SK-N-SH treated with all-trans-retinoic acid at 6 μM for 48 hours (cell line): ENCODE measurements at regions not wholly inside any gene's neighbourhood (a gene's known extent, or its start where the extent isn't known, plus 50 kb on each side); places are given as distances from the start of the nearest gene placed in this dataset.
A peak's percentile ranks its signal among the peaks of the same experiment; 100 is the strongest.

Experiments used
- ATAC-seq: fragments of 200-7000 bp; cut with Tn5 transposase; 3 replicates; pipeline ENCODE4 v1.9.1; 2020; ENCODE audit warnings: mild to moderate bottlenecking, moderate library complexity
- ARNTL ChIP-seq: fragments of 450-650 bp; formaldehyde crosslinking; IDR thresholded peaks from 2 replicates; pipeline ENCODE4 v1.5.0; 2020; ENCODE audit warnings: low read depth, mild to moderate bottlenecking, moderate library complexity, borderline replicate concordance
- BACH2 ChIP-seq: fragments of 250-450 bp; sonication (Bioruptor Pico); IDR thresholded peaks from 2 replicates; pipeline ENCODE4 v1.9.0; 2021; ENCODE audit warnings: mild to moderate bottlenecking, borderline replicate concordance
- CSDC2 ChIP-seq: fragments of 250-450 bp; sonication (Bioruptor Pico); IDR thresholded peaks from 2 replicates; pipeline ENCODE4 v1.5.0; 2020; ENCODE audit warnings: mild to moderate bottlenecking, moderate library complexity
- ESRRG ChIP-seq: fragments of 250-450 bp; sonication (Bioruptor Pico); IDR thresholded peaks from 2 replicates; pipeline ENCODE4 v1.6.1; 2021; ENCODE audit warnings: mild to moderate bottlenecking
- GLIS3 ChIP-seq: fragments of 250-450 bp; sonication (Bioruptor Pico); IDR thresholded peaks from 2 replicates; pipeline ENCODE4 v1.5.0; 2020; ENCODE audit warnings: mild to moderate bottlenecking, moderate library complexity
- ISL1 ChIP-seq: fragments of 250-450 bp; sonication (Bioruptor Pico); IDR thresholded peaks from 2 replicates; pipeline ENCODE4 v2.1.2; 2022; ENCODE audit warnings: mild to moderate bottlenecking, moderate library complexity
- OSR1 ChIP-seq: fragments of 250-450 bp; sonication (Bioruptor Pico); IDR thresholded peaks from 2 replicates; pipeline ENCODE4 v1.8.0; 2022; ENCODE audit warnings: moderate library complexity, mild to moderate bottlenecking, inconsistent platforms
- PPARA ChIP-seq: fragments of 250-450 bp; sonication (Bioruptor Pico); IDR thresholded peaks from 2 replicates; pipeline ENCODE4 v1.5.0; 2020; ENCODE audit warnings: mild to moderate bottlenecking, borderline replicate concordance
- RARB ChIP-seq: fragments of 250-450 bp; sonication (Bioruptor Pico); IDR thresholded peaks from 2 replicates; pipeline ENCODE4 v1.8.0; 2021; ENCODE audit warnings: mild to moderate bottlenecking, moderate library complexity
- SNAI2 ChIP-seq: fragments of 250-450 bp; sonication (Bioruptor Pico); IDR thresholded peaks from 2 replicates; pipeline ENCODE4 v1.5.0; 2020; ENCODE audit warnings: mild to moderate bottlenecking, moderate library complexity
- TCF4 ChIP-seq: fragments of 250-450 bp; sonication (Bioruptor Pico); IDR thresholded peaks from 2 replicates; pipeline ENCODE4 v1.8.0; 2021; ENCODE audit warnings: mild to moderate bottlenecking, moderate library complexity, borderline replicate concordance
- TOX ChIP-seq: fragments of 250-450 bp; sonication (Bioruptor Pico); IDR thresholded peaks from 2 replicates; pipeline ENCODE4 v1.8.0; 2021; ENCODE audit warnings: mild to moderate bottlenecking, moderate library complexity, borderline replicate concordance
- ZC3H10 ChIP-seq: fragments of 250-450 bp; sonication (Bioruptor Pico); IDR thresholded peaks from 2 replicates; pipeline ENCODE4 v1.5.1; 2021; ENCODE audit warnings: mild to moderate bottlenecking, moderate library complexity
- ZFP3 ChIP-seq: fragments of 250-450 bp; sonication (Bioruptor Pico); IDR thresholded peaks from 2 replicates; pipeline ENCODE4 v1.5.0; 2020; ENCODE audit warnings: mild to moderate bottlenecking, moderate library complexity
- ZFP30 ChIP-seq: fragments of 450-650 bp; formaldehyde crosslinking; IDR thresholded peaks from 2 replicates; pipeline ENCODE4 v1.5.0; 2022; ENCODE audit warnings: mild to moderate bottlenecking, moderate library complexity
- ZNF565 ChIP-seq: fragments of 450-650 bp; formaldehyde crosslinking; conservative IDR thresholded peaks from 2 replicates; pipeline ENCODE4 v1.5.0; 2020; ENCODE audit warnings: low read depth, mild to moderate bottlenecking, moderate library complexity
- ZNF70 ChIP-seq: fragments of 450-650 bp; formaldehyde crosslinking; IDR thresholded peaks from 2 replicates; pipeline ENCODE4 v1.5.0; 2020; ENCODE audit warnings: mild to moderate bottlenecking, moderate library complexity
- ZNF8 ChIP-seq: fragments of 450-650 bp; formaldehyde crosslinking; IDR thresholded peaks from 2 replicates; pipeline ENCODE4 v1.5.0; 2020; ENCODE audit warnings: mild to moderate bottlenecking, moderate library complexity
- TF ChIP-seq, protein P1 (sequence below): fragments of 250-450 bp; sonication (Bioruptor Pico); IDR thresholded peaks from 2 replicates; pipeline ENCODE4 v1.5.0; 2020; ENCODE audit warnings: mild to moderate bottlenecking, moderate library complexity
- TF ChIP-seq, protein P2 (sequence below): fragments of 250-450 bp; sonication (Bioruptor Pico); IDR thresholded peaks from 2 replicates; pipeline ENCODE4 v1.8.0; 2020; ENCODE audit warnings: mild to moderate bottlenecking, moderate library complexity, borderline replicate concordance
- TF ChIP-seq, protein P3 (sequence below): fragments of 250-450 bp; sonication (Bioruptor Pico); IDR thresholded peaks from 2 replicates; pipeline ENCODE4 v1.8.0; 2021; ENCODE audit warnings: low read depth, mild to moderate bottlenecking, moderate library complexity, borderline replicate concordance

DNA sequence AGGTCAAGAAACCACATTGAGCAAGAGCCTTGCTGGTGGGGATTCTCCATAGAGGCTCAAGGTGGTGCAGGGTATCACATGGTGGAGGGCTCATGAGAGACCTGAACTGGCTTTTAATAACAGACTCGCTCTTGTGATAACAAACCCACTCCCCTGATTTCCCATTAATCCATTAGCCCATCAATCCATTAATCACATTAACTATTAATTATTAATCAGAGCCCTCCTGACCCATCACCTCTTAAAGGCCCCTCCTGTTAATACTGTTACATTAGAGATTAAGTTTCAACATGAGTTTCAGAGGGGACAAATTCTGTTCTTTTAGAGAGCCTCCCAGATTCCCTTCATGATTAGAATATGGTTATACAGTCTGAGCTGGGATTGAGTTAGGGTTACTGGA is 61.8 kb downstream of the IER5 start:
- TF ChIP-seq, protein P1, sequence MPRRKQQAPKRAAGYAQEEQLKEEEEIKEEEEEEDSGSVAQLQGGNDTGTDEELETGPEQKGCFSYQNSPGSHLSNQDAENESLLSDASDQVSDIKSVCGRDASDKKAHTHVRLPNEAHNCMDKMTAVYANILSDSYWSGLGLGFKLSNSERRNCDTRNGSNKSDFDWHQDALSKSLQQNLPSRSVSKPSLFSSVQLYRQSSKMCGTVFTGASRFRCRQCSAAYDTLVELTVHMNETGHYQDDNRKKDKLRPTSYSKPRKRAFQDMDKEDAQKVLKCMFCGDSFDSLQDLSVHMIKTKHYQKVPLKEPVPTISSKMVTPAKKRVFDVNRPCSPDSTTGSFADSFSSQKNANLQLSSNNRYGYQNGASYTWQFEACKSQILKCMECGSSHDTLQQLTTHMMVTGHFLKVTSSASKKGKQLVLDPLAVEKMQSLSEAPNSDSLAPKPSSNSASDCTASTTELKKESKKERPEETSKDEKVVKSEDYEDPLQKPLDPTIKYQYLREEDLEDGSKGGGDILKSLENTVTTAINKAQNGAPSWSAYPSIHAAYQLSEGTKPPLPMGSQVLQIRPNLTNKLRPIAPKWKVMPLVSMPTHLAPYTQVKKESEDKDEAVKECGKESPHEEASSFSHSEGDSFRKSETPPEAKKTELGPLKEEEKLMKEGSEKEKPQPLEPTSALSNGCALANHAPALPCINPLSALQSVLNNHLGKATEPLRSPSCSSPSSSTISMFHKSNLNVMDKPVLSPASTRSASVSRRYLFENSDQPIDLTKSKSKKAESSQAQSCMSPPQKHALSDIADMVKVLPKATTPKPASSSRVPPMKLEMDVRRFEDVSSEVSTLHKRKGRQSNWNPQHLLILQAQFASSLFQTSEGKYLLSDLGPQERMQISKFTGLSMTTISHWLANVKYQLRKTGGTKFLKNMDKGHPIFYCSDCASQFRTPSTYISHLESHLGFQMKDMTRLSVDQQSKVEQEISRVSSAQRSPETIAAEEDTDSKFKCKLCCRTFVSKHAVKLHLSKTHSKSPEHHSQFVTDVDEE (CRISPR knock-in tag), result no peak
- TF ChIP-seq OSR1 (no peak), PPARA (no peak), RARB (no peak), ISL1 (CRISPR knock-in tag) (no peak), TCF4 (CRISPR knock-in tag) (no peak), ZC3H10 (CRISPR knock-in tag) (no peak), BACH2 (CRISPR knock-in tag) (no peak), ZNF565 (no peak)

DNA sequence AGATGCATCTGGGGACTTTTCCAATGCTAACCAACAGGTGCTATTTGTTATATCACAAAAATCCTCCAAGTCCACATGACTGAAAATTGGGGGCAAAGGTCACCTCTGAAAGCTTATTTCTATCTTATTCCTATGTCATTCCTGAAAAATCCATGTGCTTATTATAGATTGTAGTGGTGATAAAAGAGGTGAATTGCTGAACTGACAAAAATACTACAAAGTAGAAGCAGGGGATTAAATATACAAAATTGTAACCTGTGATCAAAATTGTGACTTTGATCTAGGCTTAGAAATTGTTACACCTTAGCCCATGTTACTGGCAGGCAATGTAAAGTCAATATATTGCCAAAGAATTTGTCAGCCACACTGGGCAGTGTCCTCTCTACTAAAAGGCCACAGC is 62.3 kb downstream of the IER5 start:
- no peak for ATAC-seq
- no peak for TF ChIP-seq ZNF565
- no peak for TF ChIP-seq OSR1
- TF ChIP-seq SNAI2, result no peak
- TF ChIP-seq, protein P2, sequence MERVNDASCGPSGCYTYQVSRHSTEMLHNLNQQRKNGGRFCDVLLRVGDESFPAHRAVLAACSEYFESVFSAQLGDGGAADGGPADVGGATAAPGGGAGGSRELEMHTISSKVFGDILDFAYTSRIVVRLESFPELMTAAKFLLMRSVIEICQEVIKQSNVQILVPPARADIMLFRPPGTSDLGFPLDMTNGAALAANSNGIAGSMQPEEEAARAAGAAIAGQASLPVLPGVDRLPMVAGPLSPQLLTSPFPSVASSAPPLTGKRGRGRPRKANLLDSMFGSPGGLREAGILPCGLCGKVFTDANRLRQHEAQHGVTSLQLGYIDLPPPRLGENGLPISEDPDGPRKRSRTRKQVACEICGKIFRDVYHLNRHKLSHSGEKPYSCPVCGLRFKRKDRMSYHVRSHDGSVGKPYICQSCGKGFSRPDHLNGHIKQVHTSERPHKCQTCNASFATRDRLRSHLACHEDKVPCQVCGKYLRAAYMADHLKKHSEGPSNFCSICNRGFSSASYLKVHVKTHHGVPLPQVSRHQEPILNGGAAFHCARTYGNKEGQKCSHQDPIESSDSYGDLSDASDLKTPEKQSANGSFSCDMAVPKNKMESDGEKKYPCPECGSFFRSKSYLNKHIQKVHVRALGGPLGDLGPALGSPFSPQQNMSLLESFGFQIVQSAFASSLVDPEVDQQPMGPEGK, result no peak
- TF ChIP-seq CSDC2 (CRISPR knock-in tag), result no peak
- TF ChIP-seq ZC3H10 (CRISPR knock-in tag), result no peak
- no peak for TF ChIP-seq ESRRG (CRISPR knock-in tag)
- TF ChIP-seq ZNF70, result no peak
- no peak for TF ChIP-seq ZFP30 (CRISPR knock-in tag)
- no peak for TF ChIP-seq ZFP3 (CRISPR knock-in tag)

More for the DNA sequence above, 61.8 kb downstream of the IER5 start:
- no peak for ATAC-seq

DNA sequence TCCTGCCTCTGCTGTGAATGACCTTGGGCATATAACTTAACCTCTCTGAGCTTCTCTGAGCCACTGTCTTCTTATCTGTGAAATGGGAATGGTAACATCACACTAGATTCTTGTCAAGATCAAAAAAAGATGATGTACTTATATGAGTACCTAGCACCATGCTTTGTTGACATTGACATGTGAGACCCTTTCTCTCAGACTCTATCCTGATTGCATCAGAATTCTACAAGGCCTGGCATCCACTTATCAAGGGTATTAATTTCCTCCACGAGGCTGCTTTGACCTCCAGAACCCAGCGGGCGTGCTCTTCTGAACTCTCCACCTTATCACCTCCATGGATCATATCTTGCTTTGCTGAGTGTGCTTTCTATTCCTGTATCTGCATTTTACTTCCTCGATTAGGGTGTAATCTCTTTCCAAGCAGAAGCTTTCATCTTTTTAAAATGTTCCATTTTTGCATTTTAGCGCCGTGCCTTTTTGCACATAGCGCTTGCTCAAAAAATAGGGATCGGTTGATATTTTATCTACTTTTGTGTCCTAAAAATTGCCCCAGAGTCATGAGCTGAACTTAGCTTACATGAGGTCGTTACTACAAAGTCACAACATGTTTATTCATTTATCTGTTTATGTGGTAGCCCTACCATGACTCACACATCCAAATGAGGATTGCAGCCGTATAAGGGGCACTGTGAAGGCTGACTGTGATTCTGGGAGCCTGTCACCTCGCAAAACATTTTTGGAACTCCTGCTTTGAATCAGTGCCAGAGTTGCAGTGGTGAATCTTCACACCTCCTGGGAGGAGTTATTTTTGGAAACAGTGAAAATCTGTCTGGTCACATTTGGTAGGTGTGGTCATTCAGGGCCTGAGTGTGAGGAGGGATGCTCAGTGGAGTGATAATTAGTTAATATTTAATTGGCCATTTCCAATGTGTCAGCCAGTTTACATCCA is 63.2 kb downstream of the IER5 start:
- TF ChIP-seq CSDC2 (CRISPR knock-in tag) (no peak), ZNF8 (CRISPR knock-in tag) (no peak), ARNTL (no peak), ZNF70 (peak; percentile 66; the same call in 1 of the 2 replicates), OSR1 (no peak), TOX (no peak), GLIS3 (CRISPR knock-in tag) (no peak), ZC3H10 (CRISPR knock-in tag) (no peak), TCF4 (CRISPR knock-in tag) (peak; percentile 48; the same call in 1 of the 2 replicates), SNAI2 (no peak)
- TF ChIP-seq, protein P2, result no peak
- TF ChIP-seq, protein P3, sequence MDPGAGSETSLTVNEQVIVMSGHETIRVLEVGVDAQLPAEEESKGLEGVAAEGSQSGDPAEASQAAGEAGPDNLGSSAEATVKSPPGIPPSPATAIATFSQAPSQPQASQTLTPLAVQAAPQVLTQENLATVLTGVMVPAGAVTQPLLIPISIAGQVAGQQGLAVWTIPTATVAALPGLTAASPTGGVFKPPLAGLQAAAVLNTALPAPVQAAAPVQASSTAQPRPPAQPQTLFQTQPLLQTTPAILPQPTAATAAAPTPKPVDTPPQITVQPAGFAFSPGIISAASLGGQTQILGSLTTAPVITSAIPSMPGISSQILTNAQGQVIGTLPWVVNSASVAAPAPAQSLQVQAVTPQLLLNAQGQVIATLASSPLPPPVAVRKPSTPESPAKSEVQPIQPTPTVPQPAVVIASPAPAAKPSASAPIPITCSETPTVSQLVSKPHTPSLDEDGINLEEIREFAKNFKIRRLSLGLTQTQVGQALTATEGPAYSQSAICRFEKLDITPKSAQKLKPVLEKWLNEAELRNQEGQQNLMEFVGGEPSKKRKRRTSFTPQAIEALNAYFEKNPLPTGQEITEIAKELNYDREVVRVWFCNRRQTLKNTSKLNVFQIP (CRISPR knock-in tag), result no peak
- peak; percentile 33; the same call in 1 of the 3 replicates for ATAC-seq
